SK-N-SH (cell line): ENCODE measurements at regions not wholly inside any gene's neighbourhood (a gene's known extent, or its start where the extent isn't known, plus 50 kb on each side); places are given as distances from the start of the nearest gene placed in this dataset.

Experiments used
- CTCF ChIA-PET: fragments of 300-600, 350-600 bp; formaldehyde crosslinking; extraction: SDS; loops from one replicate; lab custom pipeline; 2021; lab: Yijun Ruan, JAX
- POLR2A ChIA-PET: fragments of 350-600 bp; sonication (Branson Sonifier 250); formaldehyde crosslinking; extraction: SDS; loops from one replicate; lab custom pipeline; 2020; ENCODE audit warnings: antibody characterized with exemption, inconsistent platforms; lab: Yijun Ruan, JAX
- DNase-seq: peaks from one replicate; pipeline ENCODE4 v3.0.0; 2012
- H2AFZ ChIP-seq: fragments of 200-600 bp; sonication (generic); 2 replicates; pipeline ENCODE4 v1.8.1; 2016; ENCODE audit warnings: antibody characterized with exemption, mild to moderate bottlenecking, low read depth
- H3F3A ChIP-seq: fragments of 200-600 bp; sonication (generic); replicated peaks from 2 replicates; pipeline ENCODE3; 2016; ENCODE audit warnings: antibody characterized with exemption, mild to moderate bottlenecking; ENCODE audit not compliant: insufficient read depth
- H3K27ac ChIP-seq, 2 experiments: fragments of 200-500 bp in 1 of 2; fragments of 200-600 bp in 1 of 2; sonication (Bioruptor generic) in 1 of 2; sonication (generic), shearing (Covaris generic) in 1 of 2; 2 replicates each; pipeline versions ENCODE4 v1.5.1 to v1.6.1; 2014 to 2016; ENCODE audit warnings: low read depth in 2 of 2, inconsistent platforms in 1 of 2, low read length in 1 of 2, mild to moderate bottlenecking in 1 of 2, mixed read lengths in 1 of 2
- H3K27me3 ChIP-seq: fragments of 200-600 bp; sonication (generic), shearing (Covaris generic); 2 replicates; pipeline ENCODE4 v1.6.1; 2016; ENCODE audit warnings: mixed run types; ENCODE audit not compliant: insufficient read depth
- H3K36me3 ChIP-seq, 2 experiments: fragments of 200-500 bp in 1 of 2; fragments of 200-600 bp in 1 of 2; sonication (Bioruptor generic) in 1 of 2; sonication (generic) in 1 of 2; replicated peaks in 1 of 2; 2 replicates each; pipeline versions ENCODE3 to v1.5.1; 2014 to 2016; ENCODE audit warnings: low read length in 1 of 2, mild to moderate bottlenecking in 1 of 2; ENCODE audit not compliant: insufficient read depth in 2 of 2, control insufficient read depth in 1 of 2
- H3K4me1 ChIP-seq, 2 experiments: fragments of 200-500 bp in 1 of 2; fragments of 200-600 bp in 1 of 2; sonication (Bioruptor generic) in 1 of 2; sonication (generic), shearing (Covaris generic) in 1 of 2; 2 replicates each; pipeline versions ENCODE4 v1.5.1 to v1.6.1; 2014 to 2016; ENCODE audit warnings: low read depth in 1 of 2, low read length in 1 of 2, mixed run types in 1 of 2; ENCODE audit not compliant: insufficient read depth in 2 of 2, control insufficient read depth in 1 of 2
- H3K4me2 ChIP-seq: fragments of 200-600 bp; sonication (generic), shearing (Covaris generic); 2 replicates; pipeline ENCODE4 v1.6.1; 2017; ENCODE audit warnings: mixed run types
- H3K4me3 ChIP-seq, 2 experiments: fragments of 200-500 bp in 1 of 2; fragments of 200-600 bp in 1 of 2; sonication (Bioruptor generic) in 1 of 2; sonication (generic), shearing (Covaris generic) in 1 of 2; 2 replicates each; pipeline versions ENCODE4 v1.5.1 to v1.8.1; 2014 to 2016; ENCODE audit warnings: low read depth in 2 of 2, inconsistent platforms in 1 of 2, low read length in 1 of 2, mild to moderate bottlenecking in 1 of 2, mixed read lengths in 1 of 2, moderate library complexity in 1 of 2
- H3K79me2 ChIP-seq: fragments of 200-600 bp; sonication (generic); 2 replicates; pipeline ENCODE4 v1.8.1; 2017; ENCODE audit warnings: mild to moderate bottlenecking; ENCODE audit not compliant: insufficient read depth
- H3K9ac ChIP-seq: fragments of 200-600 bp; sonication (generic); 2 replicates; pipeline ENCODE4 v1.6.1; 2017; ENCODE audit warnings: mixed run types
- H3K9me2 ChIP-seq: fragments of 200-600 bp; sonication (generic); 2 replicates; pipeline ENCODE4 v1.6.1; 2017; ENCODE audit warnings: mixed run types
- H3K9me3 ChIP-seq: fragments of 200-600 bp; sonication (generic); 2 replicates; pipeline ENCODE4 v1.6.1; 2017; ENCODE audit warnings: mixed run types, mild to moderate bottlenecking, moderate library complexity
- H4K20me1 ChIP-seq: fragments of 200-600 bp; sonication (generic); 2 replicates; pipeline ENCODE4 v1.6.1; 2017; ENCODE audit warnings: mild to moderate bottlenecking, mixed run types; ENCODE audit not compliant: insufficient read depth
- CHD2 ChIP-seq: fragments of 150-350 bp; IDR thresholded peaks from 2 replicates; pipeline ENCODE4 v1.6.1; 2018; ENCODE audit warnings: low read length; ENCODE audit not compliant: partially characterized antibody
- CTCF ChIP-seq: fragments of 200-600 bp; sonication (generic); IDR thresholded peaks from 2 replicates; pipeline ENCODE4 v1.6.1; 2017; ENCODE audit warnings: antibody characterized with exemption, mild to moderate bottlenecking, moderate library complexity
- EP300 ChIP-seq, 2 experiments: IDR thresholded peaks; 2 replicates each; pipeline versions ENCODE4 v1.4.0 to v1.6.1; 2012; ENCODE audit warnings: borderline replicate concordance in 1 of 2, low read depth in 1 of 2, low read length in 1 of 2
- EZH2phosphoT487 ChIP-seq: fragments of 200-600 bp; sonication (generic); IDR thresholded peaks from 2 replicates; pipeline ENCODE4 v1.6.1; 2017; ENCODE audit warnings: low read depth, mixed run types, mild to moderate bottlenecking, antibody characterized with exemption, moderate library complexity, borderline replicate concordance
- GABPA ChIP-seq: IDR thresholded peaks from 2 replicates; pipeline ENCODE4 v1.4.0; 2012; ENCODE audit warnings: low read depth, mild to moderate bottlenecking
- GATA2 ChIP-seq: sonication (generic); formaldehyde crosslinking; IDR thresholded peaks from 2 replicates; pipeline ENCODE4 v1.5.0; 2020; ENCODE audit warnings: mild to moderate bottlenecking, missing genetic modification reagents
- NFIC ChIP-seq: IDR thresholded peaks from 2 replicates; pipeline ENCODE4 v1.4.0; 2012; ENCODE audit warnings: borderline replicate concordance
- NRF1 ChIP-seq: IDR thresholded peaks from 2 replicates; pipeline ENCODE4 v1.6.1; 2012; ENCODE audit warnings: low read depth, mild to moderate bottlenecking, low read length
- REST ChIP-seq: IDR thresholded peaks from 2 replicates; pipeline ENCODE4 v1.6.1; 2012; ENCODE audit warnings: mild to moderate bottlenecking, low read depth, low read length, moderate library complexity
- RXRA ChIP-seq: IDR thresholded peaks from 2 replicates; pipeline ENCODE4 v1.4.0; 2012; ENCODE audit warnings: low read depth, mild to moderate bottlenecking, borderline replicate concordance
- SIN3A ChIP-seq: IDR thresholded peaks from 2 replicates; pipeline ENCODE4 v1.6.1; 2012; ENCODE audit warnings: low read depth, mild to moderate bottlenecking, low read length, moderate library complexity, borderline replicate concordance
- SMC3 ChIP-seq: IDR thresholded peaks from 2 replicates; pipeline ENCODE4 v1.6.1; 2012; ENCODE audit warnings: low read depth, low read length, improper control_type of control experiment
- TAF1 ChIP-seq: IDR thresholded peaks from 2 replicates; pipeline ENCODE4 v1.6.1; 2012; ENCODE audit warnings: low read depth, mild to moderate bottlenecking, low read length, moderate library complexity, borderline replicate concordance
- TCF12 ChIP-seq: IDR thresholded peaks from 2 replicates; pipeline ENCODE4 v1.4.0; 2012
- TEAD4 ChIP-seq: IDR thresholded peaks from 2 replicates; pipeline ENCODE4 v1.4.0; 2012; ENCODE audit warnings: mild to moderate bottlenecking, borderline replicate concordance; ENCODE audit not compliant: insufficient read depth
- USF1 ChIP-seq: IDR thresholded peaks from 2 replicates; pipeline ENCODE4 v1.4.0; 2012; ENCODE audit warnings: low read depth, borderline replicate concordance
- WGBS: methylation state at CpG from one replicate; pipeline ENCODE4 v1.1.6; 2017; ENCODE audit warnings: low lambda C conversion rate; 5-methylcytosine and 5-hydroxymethylcytosine counted together

- no peak overlapping the region for H3K4me3 ChIP-seq
- WGBS = 65% methylated on average over 7 of the region's 7 CpGs
- ChIA-PET CTCF (no interaction called here), POLR2A (no interaction called here)
- H3K4me1 ChIP-seq = no peaks in the 10 kb centered on the region
- no peaks in the 10 kb centered on the region for H4K20me1 ChIP-seq
- H3K27ac ChIP-seq = no peak overlapping the region
- no peak overlapping the region for H2AFZ ChIP-seq
- no peak overlapping the region for H3K4me2 ChIP-seq
- H3K79me2 ChIP-seq = no peaks in the 10 kb centered on the region
- no peak for DNase-seq
- H3F3A ChIP-seq = no peaks in the 10 kb centered on the region
- H3K27me3 ChIP-seq = no peaks in the 10 kb centered on the region
- H3K9me3 ChIP-seq = no peaks in the 10 kb centered on the region
- H3K9ac ChIP-seq = no peak overlapping the region
- no peaks in the 10 kb centered on the region for H3K9me2 ChIP-seq
- no peak for TF ChIP-seq TCF12
- no peaks in the 10 kb centered on the region for H3K36me3 ChIP-seq
These were observed 909.9 kb upstream of the MBL2 start for GRCh38 chr10:53682458-53682857.

- Histone ChIP-seq H3K9me2 (no peaks in the 10 kb centered on the region), H3K79me2 (no peaks in the 10 kb centered on the region), H3K27me3 (no peaks in the 10 kb centered on the region), H4K20me1 (no peaks in the 10 kb centered on the region), H3K4me3 (no peak overlapping the region), H2AFZ (no peak overlapping the region), H3K4me2 (no peak overlapping the region), H3K27ac (no peak overlapping the region), H3K4me1 (no peaks in the 10 kb centered on the region), H3K9ac (no peak overlapping the region), H3K9me3 (no peaks in the 10 kb centered on the region), H3K36me3 (no peaks in the 10 kb centered on the region), H3F3A (no peaks in the 10 kb centered on the region)
- ChIA-PET CTCF (no interaction called here), POLR2A (no interaction called here)
- WGBS = 34% methylated on average over 2 of the region's 2 CpGs
- no peak for TF ChIP-seq TAF1
- no peak for TF ChIP-seq EZH2phosphoT487
- TF ChIP-seq NFIC = no peak
- no peak for TF ChIP-seq TEAD4
- no peak for TF ChIP-seq CTCF
- TF ChIP-seq RXRA = no peak
- TF ChIP-seq GATA2 (CRISPR knock-in tag) = no peak
- TF ChIP-seq CHD2 = no peak
- no peak for TF ChIP-seq SIN3A
- TF ChIP-seq REST = no peak
- no peak for TF ChIP-seq NRF1
- TF ChIP-seq EP300 (IDR thresholded peaks at IDR 0.05; ENCODE audit: borderline replicate concordance in 1 of 2, low read depth in 1 of 2, low read length in 1 of 2) = no peak
- TF ChIP-seq GABPA = no peak
- TF ChIP-seq USF1 = no peak
- TF ChIP-seq SMC3 = no peak
- DNase-seq = no peak
These were observed 907.1 kb upstream of the MBL2 start for GRCh38 chr10:53679666-53680065.
